GM18870 (cell line): ENCODE measurements at regions not wholly inside any gene's neighbourhood (a gene's known extent, or its start where the extent isn't known, plus 50 kb on each side); places are given as distances from the start of the nearest gene placed in this dataset.

ENCODE experiments used
- ATAC-seq: cut with Tn5 transposase; IDR thresholded peaks from one replicate; pipeline ENCODE4 v1.9.1; 2021; ENCODE audit warnings: moderate library complexity; ENCODE audit not compliant: unreplicated experiment

GRCh38 chr6:113512576-113512975 lies 344.6 kb upstream of the MARCKS start:
- no peak for ATAC-seq

- no peak for ATAC-seq
These were observed 344.1 kb upstream of the MARCKS start for GRCh38 chr6:113513086-113513485.

GRCh38 chr6:113522376-113522775 lies 334.8 kb upstream of the MARCKS start:
- no peak for ATAC-seq

- no peak for ATAC-seq
These were observed 332.3 kb upstream of the MARCKS start for GRCh38 chr6:113524826-113525225.

GRCh38 chr6:113526553-113526952 lies 330.6 kb upstream of the MARCKS start:
- no peak for ATAC-seq

GRCh38 chr6:113526995-113527394 lies 330.1 kb upstream of the MARCKS start:
- ATAC-seq, result no peak

GRCh38 chr6:113528111-113528510 lies 329.0 kb upstream of the MARCKS start:
- ATAC-seq, result no peak

GRCh38 chr6:113529196-113529595 lies 327.9 kb upstream of the MARCKS start:
- ATAC-seq, result no peak

GRCh38 chr6:113529879-113530278 lies 327.3 kb upstream of the MARCKS start:
- ATAC-seq, result no peak

GRCh38 chr6:113530769-113531168 lies 326.4 kb upstream of the MARCKS start:
- ATAC-seq, result no peak

- ATAC-seq, result no peak
These were observed 317.9 kb upstream of the MARCKS start for GRCh38 chr6:113539202-113539601.

GRCh38 chr6:113539623-113540022 lies 317.5 kb upstream of the MARCKS start:
- no peak for ATAC-seq

GRCh38 chr6:113540466-113540865 lies 316.7 kb upstream of the MARCKS start:
- no peak for ATAC-seq

- no peak for ATAC-seq
These were observed 306.0 kb upstream of the MARCKS start for GRCh38 chr6:113551168-113551567.

- ATAC-seq, result no peak
These were observed 300.4 kb upstream of the MARCKS start for GRCh38 chr6:113556775-113557174.

GRCh38 chr6:113558431-113558830 lies 298.7 kb upstream of the MARCKS start:
- no peak for ATAC-seq

GRCh38 chr6:113558966-113559365 lies 298.2 kb upstream of the MARCKS start:
- ATAC-seq, result no peak

- ATAC-seq, result no peak
These were observed 296.8 kb upstream of the MARCKS start for GRCh38 chr6:113560376-113560775.

- no peak for ATAC-seq
These were observed 296.2 kb upstream of the MARCKS start for GRCh38 chr6:113560908-113561307.

GRCh38 chr6:113562248-113562647 lies 294.9 kb upstream of the MARCKS start:
- no peak for ATAC-seq

- peak; percentile 81 for ATAC-seq
These were observed 292.6 kb upstream of the MARCKS start for GRCh38 chr6:113564371-113565171.

GRCh38 chr6:113565306-113565705 lies 291.8 kb upstream of the MARCKS start:
- ATAC-seq, result no peak

GRCh38 chr6:113570161-113570560 lies 287.0 kb upstream of the MARCKS start:
- no peak for ATAC-seq
